NCI-H69 (cell line): ENCODE measurements at regions not wholly inside any gene's neighbourhood (a gene's known extent, or its start where the extent isn't known, plus 50 kb on each side); places are given as distances from the start of the nearest gene placed in this dataset.
"Not testable (repeated sequence)": the region's sequence is repeated elsewhere in the genome, so short reads cannot be mapped to it uniquely, and the experiment has no call there.

Source experiments
- DNase-seq: peaks from one replicate; lab custom pipeline; 2025; lab: John Stamatoyannopoulos, UW

- DNase-seq: no peak
Measured at GRCh38 chr5:154702477-154702876, 52.7 kb upstream of the LARP1 start.

GRCh38 chr5:154701725-154702124 lies 53.5 kb upstream of the LARP1 start:
- not testable (repeated sequence) for DNase-seq

- peak; percentile 84 for DNase-seq
Measured at GRCh38 chr5:154701181-154701580, 54.0 kb upstream of the LARP1 start.

GRCh38 chr5:154700289-154700928 lies 54.8 kb upstream of the LARP1 start:
- DNase-seq: not testable (repeated sequence)

GRCh38 chr5:154698763-154699162 lies 56.4 kb upstream of the LARP1 start:
- DNase-seq: no peak

- no peak for DNase-seq
Measured at GRCh38 chr5:154697371-154697770, 57.8 kb upstream of the LARP1 start.

- DNase-seq: no peak
Measured at GRCh38 chr5:154696891-154697290, 58.3 kb upstream of the LARP1 start.

GRCh38 chr5:154694159-154694558 lies 61.0 kb upstream of the LARP1 start:
- DNase-seq: no peak

- DNase-seq: no peak
Measured at GRCh38 chr5:154690488-154690887, 64.7 kb upstream of the LARP1 start.

GRCh38 chr5:154686490-154686889 lies 68.7 kb upstream of the LARP1 start:
- no peak for DNase-seq

GRCh38 chr5:154683101-154683880 lies 71.9 kb upstream of the LARP1 start:
- peak; percentile 48 for DNase-seq

- peak; percentile 16 for DNase-seq
Measured at GRCh38 chr5:154679501-154679900, 75.7 kb upstream of the LARP1 start.

- DNase-seq: no peak
Measured at GRCh38 chr5:154677921-154678320, 77.3 kb upstream of the LARP1 start.

GRCh38 chr5:154676508-154676907 lies 78.7 kb upstream of the LARP1 start:
- no peak for DNase-seq

- DNase-seq: no peak
Measured at GRCh38 chr5:154674029-154674428, 81.1 kb upstream of the LARP1 start.

- no peak for DNase-seq
Measured at GRCh38 chr5:154673506-154673905, 81.7 kb upstream of the LARP1 start.

GRCh38 chr5:154669913-154670312 lies 85.3 kb upstream of the LARP1 start:
- not testable (repeated sequence) for DNase-seq

GRCh38 chr5:154669402-154669801 lies 85.8 kb upstream of the LARP1 start:
- no peak for DNase-seq

GRCh38 chr5:154664869-154665268 lies 90.3 kb upstream of the LARP1 start:
- DNase-seq: no peak

GRCh38 chr5:154663424-154663823 lies 91.8 kb upstream of the LARP1 start:
- no peak for DNase-seq

- no peak for DNase-seq
Measured at GRCh38 chr5:154654486-154655371, 100.4 kb upstream of the LARP1 start.

- DNase-seq: no peak
Measured at GRCh38 chr5:154653764-154654485, 101.3 kb upstream of the LARP1 start.
